Breast epithelium (tissue), 3 donors: ENCODE measurements at regions not wholly inside any gene's neighbourhood (a gene's known extent, or its start where the extent isn't known, plus 50 kb on each side); places are given as distances from the start of the nearest gene placed in this dataset.

Source experiments
- POLR2A ChIP-seq: fragments of 450-650 bp; IDR thresholded peaks from one replicate; pipeline ENCODE4 v1.6.1; 2016; ENCODE audit warnings: antibody characterized with exemption, mild to moderate bottlenecking, moderate library complexity
- POLR2AphosphoS5 ChIP-seq, 3 donors: sonication (generic); formaldehyde crosslinking; IDR thresholded peaks; one replicate each; pipeline ENCODE4 v1.6.1; 2017; ENCODE audit warnings: antibody characterized with exemption in 3 of 3
- TF ChIP-seq, protein P1 (sequence below), 3 donors: fragments of 450-650 bp; IDR thresholded peaks; one replicate each; pipeline ENCODE4 v1.5.1; 2016 to 2017; ENCODE audit warnings: antibody characterized with exemption in 3 of 3, mild to moderate bottlenecking in 3 of 3, moderate library complexity in 3 of 3

GRCh38 chr9:106065579-106066214 is 371.4 kb downstream of the TMEM38B start:
- TF ChIP-seq POLR2A: no peak
- TF ChIP-seq, protein P1, sequence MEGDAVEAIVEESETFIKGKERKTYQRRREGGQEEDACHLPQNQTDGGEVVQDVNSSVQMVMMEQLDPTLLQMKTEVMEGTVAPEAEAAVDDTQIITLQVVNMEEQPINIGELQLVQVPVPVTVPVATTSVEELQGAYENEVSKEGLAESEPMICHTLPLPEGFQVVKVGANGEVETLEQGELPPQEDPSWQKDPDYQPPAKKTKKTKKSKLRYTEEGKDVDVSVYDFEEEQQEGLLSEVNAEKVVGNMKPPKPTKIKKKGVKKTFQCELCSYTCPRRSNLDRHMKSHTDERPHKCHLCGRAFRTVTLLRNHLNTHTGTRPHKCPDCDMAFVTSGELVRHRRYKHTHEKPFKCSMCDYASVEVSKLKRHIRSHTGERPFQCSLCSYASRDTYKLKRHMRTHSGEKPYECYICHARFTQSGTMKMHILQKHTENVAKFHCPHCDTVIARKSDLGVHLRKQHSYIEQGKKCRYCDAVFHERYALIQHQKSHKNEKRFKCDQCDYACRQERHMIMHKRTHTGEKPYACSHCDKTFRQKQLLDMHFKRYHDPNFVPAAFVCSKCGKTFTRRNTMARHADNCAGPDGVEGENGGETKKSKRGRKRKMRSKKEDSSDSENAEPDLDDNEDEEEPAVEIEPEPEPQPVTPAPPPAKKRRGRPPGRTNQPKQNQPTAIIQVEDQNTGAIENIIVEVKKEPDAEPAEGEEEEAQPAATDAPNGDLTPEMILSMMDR (IDR thresholded peaks at IDR 0.05): no peak
- TF ChIP-seq POLR2AphosphoS5 (IDR thresholded peaks at IDR 0.05): no peak
